ENCODE measurements at regions not wholly inside any gene's neighbourhood (a gene's known extent, or its start where the extent isn't known, plus 50 kb on each side); places are given as distances from the start of the nearest gene placed in this dataset.

DNA sequence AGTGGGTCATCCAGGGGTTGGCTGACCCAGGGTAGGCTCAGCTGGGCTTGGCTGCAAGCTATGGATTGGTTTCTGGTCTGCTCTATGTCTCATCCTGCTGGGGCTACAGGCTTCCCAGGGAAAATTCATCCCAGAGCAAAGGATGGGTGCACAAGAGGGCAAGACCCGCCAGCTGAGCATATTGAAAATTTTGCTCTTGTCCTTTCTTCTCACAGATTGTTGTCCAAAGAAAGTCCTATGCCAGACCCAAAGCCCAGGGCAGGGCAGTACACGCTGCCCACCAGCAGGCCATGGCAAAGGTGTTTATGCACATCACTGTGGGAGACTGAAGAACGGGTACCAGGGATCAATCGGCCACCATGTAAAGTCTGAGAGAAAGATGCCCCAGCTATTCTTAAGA lies 95.3 kb upstream of the PARP11 start:
- TF ChIP-seq, protein P1, sequence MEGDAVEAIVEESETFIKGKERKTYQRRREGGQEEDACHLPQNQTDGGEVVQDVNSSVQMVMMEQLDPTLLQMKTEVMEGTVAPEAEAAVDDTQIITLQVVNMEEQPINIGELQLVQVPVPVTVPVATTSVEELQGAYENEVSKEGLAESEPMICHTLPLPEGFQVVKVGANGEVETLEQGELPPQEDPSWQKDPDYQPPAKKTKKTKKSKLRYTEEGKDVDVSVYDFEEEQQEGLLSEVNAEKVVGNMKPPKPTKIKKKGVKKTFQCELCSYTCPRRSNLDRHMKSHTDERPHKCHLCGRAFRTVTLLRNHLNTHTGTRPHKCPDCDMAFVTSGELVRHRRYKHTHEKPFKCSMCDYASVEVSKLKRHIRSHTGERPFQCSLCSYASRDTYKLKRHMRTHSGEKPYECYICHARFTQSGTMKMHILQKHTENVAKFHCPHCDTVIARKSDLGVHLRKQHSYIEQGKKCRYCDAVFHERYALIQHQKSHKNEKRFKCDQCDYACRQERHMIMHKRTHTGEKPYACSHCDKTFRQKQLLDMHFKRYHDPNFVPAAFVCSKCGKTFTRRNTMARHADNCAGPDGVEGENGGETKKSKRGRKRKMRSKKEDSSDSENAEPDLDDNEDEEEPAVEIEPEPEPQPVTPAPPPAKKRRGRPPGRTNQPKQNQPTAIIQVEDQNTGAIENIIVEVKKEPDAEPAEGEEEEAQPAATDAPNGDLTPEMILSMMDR (IDR thresholded peaks at IDR 0.05; ENCODE audit: insufficient read depth, low read length, poor library complexity, severe bottlenecking), result no peak
- no peak for TF ChIP-seq EZH2phosphoT487 (conservative IDR thresholded peaks at IDR 0.05; ENCODE audit: low read length)

Measured in SU-DHL-6 (cell line).